GM19455 (cell line): ENCODE measurements at regions not wholly inside any gene's neighbourhood (a gene's known extent, or its start where the extent isn't known, plus 50 kb on each side); places are given as distances from the start of the nearest gene placed in this dataset.

Experiments used
- ATAC-seq: cut with Tn5 transposase; IDR thresholded peaks from one replicate; pipeline ENCODE4 v1.9.1; 2021; ENCODE audit not compliant: unreplicated experiment

DNA sequence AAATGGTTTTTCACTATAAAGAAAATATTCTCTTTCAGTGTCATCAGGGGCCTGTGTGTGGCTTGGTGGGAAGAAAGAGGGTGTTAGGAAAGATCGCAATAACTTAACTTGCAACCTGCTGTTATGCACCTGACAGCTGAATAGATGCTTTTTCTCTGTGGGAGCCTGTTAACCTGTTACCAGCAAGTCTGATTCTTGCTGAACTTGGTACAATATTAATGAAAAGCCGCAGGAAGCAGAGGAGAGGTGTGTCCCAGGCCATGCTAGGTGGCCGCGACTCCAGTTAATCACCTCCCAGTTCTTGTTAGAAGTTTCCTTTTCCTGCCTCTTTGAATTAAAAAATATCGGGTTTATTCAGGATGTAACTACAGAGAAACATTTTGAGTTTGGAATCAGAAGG lies 494.8 kb upstream of the AGA start:
- no peak for ATAC-seq

DNA sequence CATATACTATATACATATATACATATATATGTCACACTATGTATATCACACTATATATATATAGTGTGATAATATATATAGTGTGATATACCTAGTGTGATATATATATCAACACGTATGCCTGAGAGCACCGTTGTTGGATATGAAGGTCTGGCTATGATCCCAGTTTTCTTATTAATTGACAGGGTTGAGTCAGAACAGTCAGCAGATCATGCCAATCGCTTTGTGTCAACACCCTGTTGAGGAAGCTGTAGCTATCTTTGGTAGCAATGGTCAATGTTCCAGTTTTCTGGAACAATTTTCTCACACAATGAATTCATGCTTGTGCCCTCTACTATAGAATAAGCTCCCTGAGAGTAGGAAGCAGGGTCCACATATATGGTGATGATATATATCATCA lies 496.0 kb upstream of the AGA start:
- ATAC-seq = no peak

DNA sequence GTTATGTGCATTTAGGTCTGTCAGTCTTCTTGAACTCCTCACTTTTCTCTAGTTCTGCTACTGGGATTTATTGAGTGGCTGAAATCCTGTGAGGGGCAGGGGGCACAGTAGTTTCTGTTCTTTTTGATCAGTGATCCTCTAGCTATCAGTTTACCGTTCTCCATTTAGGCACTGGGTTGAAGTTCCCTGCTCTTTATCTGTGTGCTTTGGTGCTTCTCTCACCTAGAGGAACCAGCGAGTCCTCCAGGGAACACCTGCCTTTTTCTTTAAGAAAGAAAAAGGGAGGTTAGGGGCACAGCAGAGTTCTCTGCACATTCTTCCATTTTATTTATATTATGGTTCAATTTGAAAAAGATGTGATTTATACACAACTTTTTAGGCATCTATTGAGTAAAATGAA lies 503.0 kb upstream of the AGA start:
- ATAC-seq = no peak

DNA sequence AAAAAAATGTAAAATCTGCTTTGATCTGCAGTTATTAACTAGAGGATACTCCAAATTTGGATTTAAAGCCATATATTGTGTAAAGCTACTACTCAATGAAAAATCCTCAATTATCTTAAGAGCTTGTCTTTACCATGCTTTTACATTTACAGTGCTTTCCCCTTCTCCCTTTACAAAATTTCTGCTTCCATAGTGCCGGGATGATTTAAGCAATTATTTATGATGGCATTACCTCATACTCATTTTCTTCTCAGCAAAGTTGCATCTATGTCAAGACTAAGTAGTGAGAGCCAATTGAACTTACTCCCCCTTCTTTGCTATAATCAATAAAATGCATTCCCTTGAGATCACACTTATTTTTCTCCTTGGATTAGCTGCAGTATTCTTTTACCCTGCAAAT lies 505.4 kb upstream of the AGA start:
- no peak for ATAC-seq

DNA sequence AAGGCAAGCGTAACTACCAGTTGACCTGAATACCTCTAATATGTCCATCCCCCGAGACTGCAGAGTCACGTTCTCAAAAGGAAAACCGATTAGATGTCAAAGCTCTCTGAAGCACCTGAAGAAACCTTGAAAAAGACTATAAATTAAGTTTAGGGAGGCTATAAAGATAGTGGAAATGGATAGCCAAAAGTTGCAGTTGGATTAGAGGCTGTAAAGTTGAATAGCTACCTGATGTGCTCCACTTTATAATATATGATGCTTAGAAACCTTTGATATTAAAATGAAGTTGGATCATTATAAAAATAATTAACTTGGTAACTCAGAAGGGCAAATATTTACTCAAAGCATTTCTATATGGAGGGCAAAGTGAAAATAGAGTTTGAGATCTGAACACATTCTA lies 506.6 kb upstream of the AGA start:
- no peak for ATAC-seq

DNA sequence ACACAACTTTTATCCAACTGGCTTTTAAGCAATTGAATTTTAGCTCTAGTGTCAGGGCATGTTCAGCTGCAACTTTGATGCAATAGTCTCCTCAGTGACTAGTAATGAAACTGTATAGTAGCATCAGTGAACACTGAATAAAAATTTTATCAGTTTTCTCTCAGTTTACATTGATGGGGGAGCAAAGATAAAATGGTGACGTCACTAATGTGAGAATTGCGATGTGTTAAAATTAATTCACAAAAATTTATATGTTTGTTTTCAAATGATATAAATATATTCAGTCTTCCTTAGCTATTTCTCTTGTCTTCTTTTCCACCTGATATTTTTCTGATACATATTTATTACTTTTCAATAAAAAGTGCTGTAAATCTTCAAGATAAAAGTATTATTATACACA lies 508.8 kb upstream of the AGA start:
- ATAC-seq = no peak

DNA sequence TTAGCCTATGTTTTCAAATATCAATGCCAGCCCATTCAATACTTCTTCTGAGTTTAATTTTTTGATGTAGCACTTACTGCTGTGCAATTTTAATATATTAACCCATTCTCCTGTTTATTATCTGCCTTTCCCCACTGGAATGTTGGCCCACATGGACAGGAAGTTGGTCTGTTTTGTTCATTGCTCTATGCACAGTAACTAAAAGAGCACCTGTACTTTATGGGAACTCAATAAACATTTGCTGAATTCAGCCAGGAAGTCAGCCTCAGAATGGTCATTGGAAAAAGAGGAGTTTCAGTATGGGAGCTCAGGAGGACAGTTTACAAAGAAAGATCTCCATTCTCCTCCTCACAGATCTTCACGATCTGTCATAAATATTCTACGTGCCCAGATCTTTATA lies 510.5 kb upstream of the AGA start:
- ATAC-seq = no peak

DNA sequence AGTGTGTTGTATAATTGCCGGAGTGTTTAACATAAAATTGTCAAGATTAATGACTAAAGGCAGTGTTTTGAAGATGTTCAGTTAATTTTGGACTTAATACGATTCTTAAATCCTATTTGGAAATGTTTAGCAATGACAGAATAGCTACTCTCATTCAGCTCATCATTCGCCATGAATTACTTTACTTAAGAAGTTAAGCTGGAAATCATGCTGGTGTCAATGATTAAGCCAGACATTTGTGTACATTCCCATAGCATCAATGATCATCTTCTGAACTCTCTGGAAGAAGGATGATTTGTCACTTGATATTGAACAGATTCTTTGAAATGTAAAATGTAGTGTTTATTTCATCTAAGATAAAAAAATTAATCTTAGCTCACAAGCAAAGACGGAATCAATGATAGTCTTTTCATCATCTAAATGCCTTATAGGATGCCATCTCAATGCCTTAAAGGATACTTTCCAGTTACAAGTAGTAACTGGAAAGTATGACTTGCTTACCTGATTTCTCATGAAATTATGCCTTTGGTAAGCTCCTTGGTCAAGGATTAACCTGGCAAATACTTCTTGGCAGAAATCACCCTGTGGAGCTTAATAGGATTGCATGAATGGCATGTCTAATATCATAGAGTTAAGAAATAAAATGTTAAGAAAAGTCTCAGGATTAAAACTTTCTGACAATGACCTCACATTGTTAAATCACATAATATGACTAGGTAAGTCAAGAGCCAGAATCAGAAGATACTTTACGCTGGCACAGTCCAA lies 515.5 kb upstream of the AGA start:
- ATAC-seq = no peak

DNA sequence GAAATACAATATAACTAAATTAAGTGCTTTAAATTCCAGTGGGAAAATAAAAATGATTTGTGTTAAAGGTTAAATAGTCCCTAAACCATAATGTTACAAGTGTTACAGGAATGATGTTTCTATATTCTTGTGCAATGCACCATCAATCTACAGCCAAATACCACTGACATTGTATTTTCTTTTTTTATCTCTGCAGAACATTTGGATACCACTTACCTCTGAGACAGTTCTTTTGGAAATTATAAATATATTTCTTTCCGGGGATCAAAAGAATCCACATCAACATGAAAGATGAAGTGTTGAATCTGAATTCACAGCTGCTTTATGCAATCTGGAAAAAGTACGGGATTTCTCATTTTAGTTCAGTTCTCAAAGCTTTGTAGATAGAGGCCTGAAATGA lies 518.3 kb upstream of the AGA start:
- ATAC-seq = no peak

DNA sequence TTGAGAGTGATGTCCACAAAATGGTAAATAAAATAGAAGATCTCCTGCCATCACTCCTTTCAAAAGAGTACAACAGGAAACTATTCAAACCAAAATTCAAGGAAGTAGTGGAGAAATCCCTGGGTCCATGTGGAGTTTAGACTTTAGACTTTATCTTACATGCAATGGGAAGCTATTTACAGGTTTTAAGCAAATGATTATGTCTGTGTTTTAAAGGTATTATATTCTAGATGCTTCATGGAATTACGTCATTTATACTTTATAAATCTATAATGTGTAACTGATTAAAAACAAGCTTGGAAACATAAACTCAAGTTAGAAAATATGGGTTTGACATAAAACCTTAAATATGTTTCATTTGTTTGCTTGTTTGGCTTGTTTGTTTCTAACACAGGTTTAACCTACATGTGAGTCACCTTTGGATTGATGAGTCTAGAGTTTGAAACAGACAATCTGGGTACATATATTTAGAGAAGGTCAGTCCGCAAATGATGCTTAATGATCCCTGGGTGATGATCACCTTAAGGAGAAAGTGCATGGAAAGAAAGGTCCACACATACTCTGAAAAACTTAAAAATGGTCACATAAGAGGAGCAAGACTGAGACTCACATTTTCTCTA lies 519.6 kb upstream of the AGA start:
- no peak for ATAC-seq

DNA sequence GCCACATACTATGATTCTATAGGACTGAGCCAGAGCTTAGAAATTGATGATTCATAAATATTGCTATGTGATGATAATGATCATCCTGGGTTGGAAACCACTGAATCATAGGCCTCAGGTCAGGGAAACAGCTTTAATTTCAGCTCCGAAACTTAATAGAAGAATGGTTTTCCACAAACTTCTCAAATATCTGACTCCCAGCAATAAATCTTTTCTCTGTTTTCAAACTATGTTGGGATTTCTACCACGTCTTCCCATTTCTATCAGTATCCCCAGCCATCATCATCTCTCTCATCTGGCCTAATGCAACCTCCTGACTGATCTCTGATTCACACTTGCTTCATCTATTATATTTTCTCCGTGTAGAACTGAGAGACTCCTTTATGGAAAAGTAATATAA lies 521.8 kb upstream of the AGA start:
- ATAC-seq = no peak

DNA sequence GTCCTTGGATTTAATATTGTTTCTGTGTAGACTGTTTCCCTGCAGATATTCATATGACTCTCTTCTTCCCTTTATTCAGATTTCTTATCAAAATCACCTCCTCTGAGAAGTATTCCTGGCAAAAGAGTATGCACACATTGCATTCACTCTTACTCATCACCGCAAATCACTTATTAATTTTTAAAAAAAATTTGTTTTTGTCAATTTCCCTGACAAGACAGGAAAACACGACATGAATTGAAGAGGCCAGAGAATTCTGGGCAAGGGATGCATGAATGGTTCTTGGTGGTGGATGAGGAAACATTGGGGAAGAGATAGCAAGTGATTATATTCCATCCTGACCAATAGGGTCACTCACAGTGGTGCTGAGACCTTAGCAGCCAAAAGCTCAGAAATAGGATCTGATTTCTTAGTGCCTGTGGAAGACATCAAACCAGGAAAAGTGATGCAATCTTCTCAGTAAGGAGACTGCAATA lies 522.5 kb upstream of the AGA start:
- no peak for ATAC-seq

DNA sequence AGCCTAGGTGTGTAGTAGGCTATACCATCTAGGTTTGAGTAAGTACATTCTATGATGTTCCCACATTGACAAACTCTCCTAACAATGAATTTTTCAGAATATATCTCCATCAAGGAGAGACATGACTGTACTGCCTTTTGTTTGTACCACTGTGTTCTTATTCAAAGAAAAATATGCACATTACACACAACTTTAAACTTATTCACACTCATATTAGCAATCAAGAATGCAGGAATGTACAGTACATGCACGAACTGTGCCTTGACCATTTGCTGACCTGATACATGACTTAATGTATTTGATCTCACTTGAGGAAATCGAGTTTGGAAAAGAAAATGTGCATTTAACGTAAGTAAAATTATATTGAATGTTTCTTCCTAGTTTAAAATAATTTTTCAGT lies 525.1 kb upstream of the AGA start:
- ATAC-seq = no peak

DNA sequence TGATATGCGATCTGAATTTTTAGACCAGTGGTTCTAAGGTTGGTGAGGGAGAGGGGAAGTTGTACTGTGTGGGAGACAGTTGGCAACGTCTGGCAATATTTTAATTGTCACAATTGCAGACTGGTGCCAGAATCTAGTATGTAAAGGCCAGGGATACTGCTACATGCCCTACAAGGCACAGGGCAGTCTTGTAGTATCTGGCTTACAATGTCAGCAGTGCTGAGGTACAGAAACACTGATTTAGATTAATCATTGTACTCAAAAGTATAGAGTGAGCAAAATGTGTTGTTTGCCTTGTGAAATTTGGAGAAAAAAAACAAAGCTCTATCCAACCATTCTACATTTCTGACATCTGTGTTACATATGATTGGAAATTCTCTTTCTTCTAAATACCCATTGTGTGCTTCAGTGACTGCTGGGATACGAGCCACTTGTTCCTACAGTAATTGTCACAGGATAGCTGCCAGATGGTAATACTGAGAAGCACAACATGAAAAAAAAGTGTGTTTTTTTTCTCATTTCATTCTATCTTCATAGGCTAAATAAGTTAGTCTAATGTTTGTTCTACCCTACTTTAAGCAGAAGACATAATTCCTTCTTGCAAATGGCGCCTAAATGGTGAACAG lies 526.7 kb upstream of the AGA start:
- no peak for ATAC-seq

DNA sequence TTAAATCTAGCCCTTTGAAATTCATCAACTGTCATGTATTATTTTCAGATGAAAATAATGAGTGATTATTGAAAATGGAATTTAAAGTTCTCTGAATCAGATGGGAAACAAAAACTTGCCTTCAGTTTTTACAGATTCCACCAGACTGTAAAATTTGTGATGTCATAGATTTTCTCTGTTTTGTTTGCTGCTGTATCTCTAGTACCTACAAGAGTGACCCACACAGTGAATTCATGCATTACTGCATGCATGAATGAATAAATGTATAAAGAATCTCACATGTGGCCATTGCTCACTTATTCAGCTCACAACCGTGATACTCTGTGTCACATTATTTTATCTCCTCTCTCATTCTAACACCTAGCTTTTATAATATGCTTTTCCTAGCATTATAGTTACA lies 532.2 kb upstream of the AGA start:
- no peak for ATAC-seq

DNA sequence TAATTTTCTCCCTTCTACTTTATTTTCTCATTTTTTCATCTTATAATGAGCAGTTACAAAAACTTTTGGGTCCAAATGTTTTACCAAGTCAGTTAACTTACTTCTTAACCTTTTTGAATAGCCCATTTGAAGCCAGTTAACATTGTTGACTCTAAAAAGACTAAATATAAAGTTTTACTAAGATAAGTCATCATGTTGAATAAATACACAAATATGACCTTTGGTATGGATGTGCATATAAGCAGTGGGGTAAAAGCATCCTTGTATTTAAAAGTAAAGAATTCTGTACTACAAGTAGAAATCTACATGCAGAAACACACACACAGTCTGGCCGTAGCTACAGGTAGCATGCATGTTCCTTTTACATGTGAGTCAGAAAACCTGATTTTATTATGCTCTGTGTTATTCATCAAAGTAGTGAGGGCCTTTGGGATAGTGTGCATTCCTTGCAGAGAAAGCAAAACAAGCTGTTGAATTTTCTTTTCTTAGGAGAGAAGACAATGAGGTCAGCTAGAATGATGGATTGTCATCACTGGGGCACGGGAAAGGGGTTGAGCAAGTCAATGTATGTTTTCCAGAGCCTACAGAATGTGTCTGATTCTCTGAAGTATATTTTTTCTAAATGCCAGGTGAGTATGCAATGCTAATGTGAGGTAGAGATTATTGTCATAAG lies 533.2 kb upstream of the AGA start:
- ATAC-seq = no peak

DNA sequence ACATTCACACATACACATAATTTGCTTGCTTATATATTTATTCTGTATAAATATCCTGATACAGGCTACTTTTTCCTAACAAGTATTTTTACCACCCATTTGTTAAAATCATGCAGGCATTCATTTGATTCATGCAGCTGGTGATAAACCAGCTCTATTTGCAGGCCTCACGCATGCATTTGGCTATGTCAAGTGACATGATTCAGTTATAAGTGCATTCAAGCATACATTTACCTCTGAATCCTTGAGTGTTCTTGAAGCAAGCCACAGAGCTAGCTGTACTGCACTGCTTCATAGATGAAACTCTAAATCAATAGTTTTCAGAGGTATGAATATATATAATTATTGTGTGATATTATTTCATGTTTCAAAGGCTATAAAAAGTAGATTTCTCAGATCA lies 544.0 kb upstream of the AGA start:
- ATAC-seq = no peak

DNA sequence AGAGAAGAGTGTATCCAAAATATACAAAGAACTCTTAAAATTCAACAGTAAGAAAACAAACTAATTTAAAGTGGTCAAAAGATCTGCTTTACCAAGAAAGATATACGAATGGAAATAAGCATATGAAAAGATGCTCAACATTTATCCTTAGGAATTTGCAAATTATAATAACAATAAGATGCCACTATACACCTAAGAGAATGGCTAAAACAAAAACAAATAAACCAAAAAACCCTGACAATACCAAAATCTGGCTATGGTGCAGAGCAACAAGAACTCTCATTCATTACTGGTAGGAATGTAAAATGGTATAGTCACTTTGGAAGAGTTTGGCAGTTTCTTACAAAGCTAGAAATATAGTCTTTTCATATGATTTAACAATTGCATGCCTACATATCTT lies 545.7 kb upstream of the AGA start:
- no peak for ATAC-seq

DNA sequence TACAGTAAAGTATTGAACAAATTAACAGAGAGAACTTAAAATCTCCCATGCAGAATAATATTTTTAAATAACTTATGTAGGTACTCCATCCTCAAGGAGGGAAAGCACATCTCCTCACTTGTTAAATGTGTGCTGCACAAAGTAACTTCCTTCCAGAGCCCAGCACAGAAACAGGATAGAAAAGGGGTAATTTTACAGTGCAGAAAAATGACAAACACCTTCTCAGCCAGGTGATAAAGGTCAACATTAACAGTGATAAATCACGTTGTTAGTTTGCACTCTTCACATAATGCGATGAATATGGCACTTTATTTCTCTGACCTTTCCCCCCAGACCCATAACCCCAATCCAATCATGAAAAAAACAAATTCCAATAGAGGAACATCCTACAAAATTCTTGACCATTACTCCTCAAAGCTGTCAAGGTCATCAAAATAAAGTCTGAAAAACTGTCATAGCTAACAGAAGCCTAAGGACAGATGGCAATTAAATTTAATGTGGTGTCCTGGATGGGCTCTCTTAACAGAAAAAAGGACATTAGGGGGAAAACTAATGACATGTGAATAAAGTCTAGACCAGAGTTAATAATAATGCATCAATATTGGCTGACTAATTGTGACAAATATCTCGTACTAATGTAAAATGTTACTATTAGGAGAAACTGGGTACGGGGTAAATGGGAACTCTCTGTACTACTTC lies 547.4 kb upstream of the AGA start:
- no peak for ATAC-seq

DNA sequence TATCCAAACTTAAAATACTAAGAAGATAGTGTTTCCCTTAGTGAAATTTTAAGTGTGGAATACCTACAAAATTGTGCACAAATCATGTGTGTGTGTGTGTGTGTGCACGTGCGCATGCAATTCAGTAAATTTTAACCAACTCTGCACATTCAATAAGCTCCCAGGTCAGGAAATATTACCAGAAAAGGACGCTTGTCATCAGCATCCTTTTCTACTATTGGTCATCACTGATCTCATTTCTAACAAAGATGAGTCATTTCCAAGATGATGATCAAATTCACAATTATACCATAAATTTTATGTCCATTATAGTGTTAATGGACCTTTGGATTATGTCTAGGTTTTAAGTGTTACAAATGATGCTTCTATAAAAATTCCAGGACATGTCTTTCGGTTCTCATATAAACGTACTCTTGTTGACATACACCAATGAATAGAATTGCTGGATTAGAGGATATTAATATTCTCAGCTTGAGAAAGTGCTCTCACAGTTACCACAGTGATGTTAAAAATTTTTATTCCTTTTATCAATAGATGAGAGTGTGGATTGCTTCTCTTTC lies 560.9 kb upstream of the AGA start:
- ATAC-seq = no peak

DNA sequence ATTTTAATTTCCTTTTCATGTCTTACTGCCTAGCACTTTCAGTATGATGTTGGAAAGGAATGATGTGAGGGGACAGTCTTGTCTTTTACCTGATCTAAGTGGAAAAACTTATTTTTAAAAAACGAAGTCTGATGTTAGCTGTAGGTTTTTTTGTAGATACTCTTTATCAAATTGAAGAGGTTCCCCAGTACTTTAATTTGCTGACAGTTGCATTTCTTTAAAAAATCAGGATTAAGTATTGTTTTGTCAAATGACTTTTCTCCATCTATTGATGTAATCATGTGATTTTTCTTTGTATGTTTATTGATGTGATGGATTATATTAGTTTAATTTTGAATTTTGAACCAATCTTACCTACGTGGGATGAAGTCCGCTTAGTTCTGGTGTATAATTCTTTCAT lies 568.4 kb upstream of the AGA start:
- ATAC-seq = no peak
